DMS 273 treated with DMSO at 0.1 percent for 48 hours (cell line): ENCODE measurements at regions not wholly inside any gene's neighbourhood (a gene's known extent, or its start where the extent isn't known, plus 50 kb on each side); places are given as distances from the start of the nearest gene placed in this dataset.
"Not testable (repeated sequence)": the region's sequence is repeated elsewhere in the genome, so short reads cannot be mapped to it uniquely, and the experiment has no call there.

Experiments used
- DNase-seq: peaks from one replicate; lab custom pipeline; 2025; lab: John Stamatoyannopoulos, UW

DNA sequence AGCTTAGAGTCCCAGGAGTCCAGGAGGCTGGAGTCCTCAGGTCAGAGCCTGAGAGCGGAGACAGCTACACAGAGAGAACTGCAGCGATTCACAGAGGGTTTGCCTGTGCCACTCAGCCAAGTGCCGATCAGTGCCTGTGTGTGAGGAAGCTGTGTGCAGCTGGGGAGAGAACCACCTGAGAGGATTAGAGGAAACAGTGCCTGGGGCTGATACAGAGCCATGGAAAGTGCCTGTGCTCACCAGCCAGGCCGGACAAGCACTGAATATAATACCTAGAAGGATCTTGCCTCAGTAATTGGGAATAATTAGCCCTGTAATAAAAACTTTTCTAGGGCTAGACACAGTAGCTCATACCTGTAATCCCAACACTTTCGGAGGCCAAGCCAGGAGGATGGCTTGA, 134.7 kb downstream of the ARHGAP11B start:
- not testable (repeated sequence) for DNase-seq

DNA sequence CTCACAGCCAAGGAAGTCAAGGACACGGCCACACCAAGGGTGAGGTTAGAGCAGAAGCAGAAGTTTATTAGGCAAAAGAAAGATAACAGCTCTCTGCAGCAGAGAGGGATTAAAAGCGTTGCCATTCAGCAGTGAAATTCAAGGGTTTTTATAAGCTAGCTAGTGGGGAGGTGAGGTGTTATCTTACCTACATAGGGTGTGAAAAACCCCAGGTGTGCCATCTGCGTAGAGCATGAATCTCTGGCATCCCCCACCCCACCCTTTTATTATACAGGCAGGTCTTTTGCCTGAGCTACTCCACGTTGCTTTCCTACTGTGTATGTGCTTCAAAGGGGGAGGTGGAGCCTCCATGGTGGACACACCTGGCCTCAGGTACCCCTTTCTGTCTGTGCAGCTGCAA, 135.4 kb downstream of the ARHGAP11B start:
- DNase-seq: not testable (repeated sequence)

DNA sequence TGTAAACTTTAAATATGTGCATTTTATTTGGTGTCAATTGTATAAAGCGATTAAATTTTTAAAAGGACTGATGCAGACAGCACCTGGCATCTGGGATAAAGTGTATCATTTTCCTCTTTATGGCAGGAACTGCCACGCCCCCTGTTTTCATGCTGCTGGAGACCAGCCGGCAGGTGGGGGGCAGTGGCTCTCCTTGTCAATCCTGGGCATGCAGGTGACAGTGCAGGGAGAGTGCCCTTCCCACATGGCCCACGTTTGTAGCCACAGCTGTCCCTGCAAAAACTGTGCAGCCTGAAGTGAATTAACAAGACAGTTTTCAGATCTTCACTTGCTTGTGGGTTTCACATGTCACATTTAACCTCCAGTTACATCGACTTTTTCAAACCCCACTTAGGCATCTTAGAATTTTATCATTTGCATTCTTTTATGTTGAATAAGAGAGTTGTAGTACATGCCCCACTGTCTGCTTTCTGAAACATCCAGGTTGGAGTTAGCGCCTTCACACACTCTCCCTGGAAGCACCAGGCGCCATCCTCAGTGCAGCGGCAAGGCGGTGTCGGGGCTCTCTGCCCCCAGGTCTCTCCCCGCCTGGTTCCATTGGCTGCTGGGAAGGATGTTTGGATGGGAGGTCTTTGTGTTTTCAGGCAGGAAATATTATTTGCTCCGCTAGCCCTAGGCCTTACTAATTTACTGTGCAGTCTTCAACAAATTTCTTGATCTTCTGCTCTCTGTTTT, 134.2 kb upstream of the FAN1 start:
- DNase-seq: not testable (repeated sequence)

DNA sequence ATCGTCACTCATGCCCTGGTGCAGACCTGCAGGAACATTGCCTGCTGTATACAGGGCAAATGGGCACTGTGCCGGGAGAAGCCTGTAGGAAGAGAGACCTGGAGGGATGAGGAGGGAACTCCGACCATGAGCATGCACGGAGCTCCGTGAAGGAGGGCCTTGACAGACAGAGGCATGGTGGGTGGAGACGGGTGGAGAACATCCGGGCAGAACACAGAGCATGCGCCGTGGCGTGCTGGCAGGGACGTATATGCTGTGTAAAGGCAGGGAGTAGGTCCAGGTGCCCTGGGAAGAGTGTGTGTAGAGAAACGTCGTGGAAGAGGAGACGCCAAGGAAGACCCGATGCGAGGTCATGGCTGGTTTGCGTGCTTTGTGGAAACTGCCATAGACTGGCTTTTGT, 133.0 kb upstream of the FAN1 start:
- DNase-seq: no peak

DNA sequence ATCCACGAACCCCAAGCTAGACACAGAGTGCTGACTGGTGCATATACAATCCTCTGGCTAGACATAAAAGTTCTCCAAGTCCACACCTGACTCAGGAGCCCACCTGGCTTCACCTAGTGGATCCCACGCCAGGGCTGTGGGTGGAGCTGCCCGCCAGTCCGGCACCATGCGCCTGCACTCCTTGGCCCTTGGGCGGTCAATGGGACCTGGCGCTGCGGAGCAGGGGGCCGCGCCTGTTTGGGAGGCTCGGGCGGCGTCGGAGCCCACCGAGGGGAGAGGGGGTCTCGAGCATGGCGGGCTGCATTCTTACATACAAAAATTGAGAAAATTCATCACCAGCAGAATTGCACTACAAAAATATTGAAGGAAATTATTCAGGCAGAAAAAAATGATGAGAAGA, 120.7 kb upstream of the FAN1 start:
- DNase-seq: no peak

DNA sequence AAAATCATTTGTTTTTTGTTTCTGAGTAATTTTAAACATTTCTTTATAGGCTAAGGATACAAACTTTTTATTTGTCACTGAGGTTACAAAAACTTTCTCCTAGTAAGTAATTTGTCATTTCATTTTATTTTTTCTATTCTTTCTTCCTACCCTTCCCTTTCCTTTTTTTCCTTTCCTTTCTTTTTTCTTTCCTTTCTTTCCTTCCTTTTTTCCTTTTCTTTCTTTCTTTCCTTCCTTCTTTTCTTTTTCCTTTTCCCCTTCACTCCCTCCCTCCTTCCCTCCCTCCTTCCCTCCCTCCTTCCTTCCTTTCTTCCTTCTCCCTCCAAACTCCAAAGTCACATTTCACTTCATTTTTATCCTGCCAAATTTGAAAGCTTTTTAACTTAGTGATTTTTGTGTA, 115.1 kb upstream of the FAN1 start:
- DNase-seq: no peak

DNA sequence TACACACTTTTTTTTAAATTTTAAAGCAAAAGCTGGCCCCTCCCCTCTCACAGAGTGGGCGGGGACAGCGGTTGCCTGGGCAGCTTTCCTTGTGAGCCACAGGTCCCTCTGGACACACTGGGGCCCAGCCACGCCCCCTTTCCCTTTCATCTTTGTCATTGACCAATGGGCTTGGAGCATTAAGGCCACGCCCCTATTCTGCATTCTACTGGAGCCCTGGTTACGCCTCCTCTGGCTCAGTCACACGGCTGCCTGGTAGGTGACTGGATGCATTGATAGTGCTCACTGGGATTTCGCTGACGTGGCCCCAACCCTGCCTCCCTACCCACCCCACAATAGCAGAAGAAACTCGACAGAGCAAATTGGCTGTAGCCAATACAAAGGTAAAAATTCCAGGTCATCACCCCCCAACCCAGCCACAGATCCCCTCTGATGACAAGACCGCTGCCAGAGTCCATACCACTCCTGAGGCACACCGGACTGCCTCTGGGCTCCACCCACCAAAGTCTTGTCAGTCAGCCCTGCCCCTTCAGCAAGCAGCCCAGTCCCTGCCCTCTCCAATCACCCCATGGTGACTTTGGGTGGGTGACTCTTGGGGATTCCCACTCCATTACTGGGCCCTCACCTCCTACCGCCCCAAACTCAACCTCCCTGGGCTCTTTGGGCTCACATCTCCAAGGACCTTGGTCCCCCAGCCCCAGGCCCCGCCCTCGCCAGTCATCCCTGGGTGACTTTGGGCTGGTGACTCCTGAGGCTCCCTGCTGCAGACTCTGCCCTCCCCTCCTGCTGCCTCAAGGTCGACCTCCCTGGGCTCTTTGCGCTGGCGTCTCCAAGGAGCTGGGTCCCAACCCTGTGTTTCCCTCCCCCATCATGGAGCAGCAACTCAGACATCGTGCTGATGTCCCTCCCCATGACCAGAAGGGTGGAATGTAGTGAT, 112.2 kb upstream of the FAN1 start:
- no peak for DNase-seq

DNA sequence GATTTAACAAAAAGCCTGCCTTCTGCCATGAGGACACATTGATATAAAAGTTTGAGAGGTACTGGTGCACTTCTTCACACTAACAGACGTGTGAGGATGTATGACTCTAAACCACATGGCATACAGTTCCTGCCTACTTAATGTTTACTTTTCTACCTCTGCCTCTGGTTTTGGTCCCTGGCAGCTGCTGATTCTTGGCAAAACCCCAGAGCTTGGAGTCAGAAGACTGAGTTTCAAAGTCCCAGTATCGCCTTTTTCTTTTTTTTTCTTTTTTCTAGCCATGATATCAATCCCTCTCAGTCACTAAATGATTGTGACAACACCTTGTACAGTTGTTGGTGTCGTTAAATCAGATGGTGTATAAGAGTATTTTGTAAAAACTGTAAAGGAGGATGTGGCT, 110.9 kb upstream of the FAN1 start:
- not testable (repeated sequence) for DNase-seq

DNA sequence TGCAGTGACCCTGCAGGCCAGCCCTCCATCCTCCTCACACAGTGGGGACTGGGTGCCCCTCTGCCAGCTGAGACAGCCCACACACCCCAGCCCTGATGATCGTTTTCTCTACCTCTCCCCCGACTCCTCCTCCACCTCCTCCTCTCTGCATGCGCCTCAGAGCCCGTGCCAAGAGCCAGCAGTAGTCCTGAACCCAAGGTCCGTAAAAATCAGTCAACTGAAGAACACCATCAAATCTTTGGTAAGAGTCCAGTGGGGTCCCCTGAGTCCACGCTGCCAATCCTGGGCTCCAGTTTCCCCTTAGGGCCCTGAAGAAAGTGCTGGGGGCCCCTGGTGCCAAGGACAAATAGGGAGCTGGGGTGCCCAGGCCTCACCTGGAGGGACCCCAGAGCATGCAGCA, 109.3 kb upstream of the FAN1 start:
- DNase-seq: no peak

DNA sequence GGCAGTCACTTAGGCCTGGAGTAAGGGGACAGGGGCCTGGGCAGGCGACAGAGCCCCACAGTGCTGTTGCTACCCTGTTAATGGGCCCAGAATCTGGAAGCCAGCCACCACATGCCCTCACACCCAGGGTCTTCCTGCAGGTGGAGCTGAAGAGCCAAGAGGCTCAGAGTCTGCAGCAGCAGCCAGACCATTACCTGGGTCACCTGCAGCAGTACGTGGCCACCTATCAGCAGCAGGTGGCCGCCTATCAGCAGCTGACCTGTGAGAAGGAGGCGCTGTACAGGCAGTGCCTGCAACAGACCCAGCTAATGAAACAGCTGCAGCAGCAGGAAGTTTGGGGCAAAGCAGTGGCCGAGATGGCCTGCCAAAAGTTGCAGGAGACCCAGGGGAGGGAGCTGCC, 104.2 kb upstream of the FAN1 start:
- DNase-seq: not testable (repeated sequence)

DNA sequence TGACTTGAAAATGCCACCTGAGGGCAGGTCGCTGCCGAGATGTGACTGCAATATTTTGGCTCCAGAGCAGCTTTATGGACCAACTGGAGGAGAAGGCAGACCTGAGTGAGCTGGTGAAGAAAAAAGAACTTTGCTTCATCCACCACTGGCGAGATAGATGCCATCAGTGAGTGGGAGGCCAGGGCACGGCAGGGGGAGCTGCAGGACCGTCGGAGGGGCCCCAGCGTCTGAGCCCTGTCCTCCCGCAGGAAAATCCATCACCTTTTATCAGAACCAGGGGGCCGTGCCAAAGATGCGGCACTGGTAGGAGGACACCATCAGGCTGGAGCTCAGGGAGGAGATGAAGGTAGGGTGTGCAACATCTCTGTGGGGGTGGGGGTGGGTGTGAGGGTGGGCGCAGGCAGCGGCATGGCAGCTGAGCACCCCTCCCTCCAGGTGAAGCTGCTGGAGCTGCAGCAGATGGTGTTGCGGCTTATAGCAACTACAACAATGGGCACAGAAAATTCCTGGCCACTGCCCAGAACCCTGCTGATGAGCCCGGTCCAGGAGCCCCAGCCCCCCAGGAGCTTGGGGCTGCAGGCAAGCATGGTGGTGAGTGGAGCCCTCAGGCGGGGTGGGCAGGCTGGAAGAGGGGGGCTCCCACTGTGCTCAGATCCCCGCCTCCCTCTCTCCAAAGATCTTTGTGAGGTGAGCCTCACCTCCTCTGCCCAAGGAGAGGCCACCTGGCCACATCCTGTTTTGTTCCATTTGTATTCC, 102.4 kb upstream of the FAN1 start:
- DNase-seq: not testable (repeated sequence)

DNA sequence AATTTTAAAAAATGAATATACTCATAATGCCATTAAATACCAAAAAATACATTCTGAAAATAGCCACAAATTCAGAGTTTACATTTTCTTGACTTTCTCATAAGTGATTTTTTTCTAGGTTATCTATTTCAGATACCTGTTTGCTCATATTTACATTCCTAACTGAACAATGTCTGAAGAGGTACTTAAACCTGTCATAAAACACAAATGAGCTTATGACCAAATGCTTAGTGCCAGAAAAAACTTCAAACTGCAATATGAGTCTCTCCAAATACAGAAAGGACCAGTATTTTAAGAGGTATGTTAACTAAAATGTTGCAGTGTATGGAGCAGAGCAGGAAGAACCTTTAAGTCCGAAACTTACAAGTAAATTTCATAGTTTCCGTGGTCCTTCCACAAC, 101.7 kb upstream of the FAN1 start:
- not testable (repeated sequence) for DNase-seq

DNA sequence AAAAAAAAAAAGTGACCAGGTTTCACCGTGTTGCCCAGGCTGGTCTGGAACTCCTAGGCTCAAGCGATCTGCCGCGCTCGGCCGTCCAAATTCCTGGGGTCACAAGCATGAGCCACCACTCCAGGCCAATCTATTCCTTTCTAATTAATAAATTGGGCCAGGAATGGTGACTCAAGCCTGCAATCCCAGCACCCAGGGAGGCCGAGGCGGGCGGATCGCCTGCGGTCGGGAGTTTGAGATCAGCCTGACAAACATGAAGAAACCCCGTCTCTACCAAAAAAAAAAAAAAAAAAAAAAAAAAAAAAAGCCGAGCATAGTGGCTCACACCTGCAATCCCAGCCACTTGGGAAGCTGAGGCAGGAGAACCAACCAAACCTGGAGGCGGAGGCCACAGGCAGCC, 100.0 kb upstream of the FAN1 start:
- DNase-seq: not testable (repeated sequence)

DNA sequence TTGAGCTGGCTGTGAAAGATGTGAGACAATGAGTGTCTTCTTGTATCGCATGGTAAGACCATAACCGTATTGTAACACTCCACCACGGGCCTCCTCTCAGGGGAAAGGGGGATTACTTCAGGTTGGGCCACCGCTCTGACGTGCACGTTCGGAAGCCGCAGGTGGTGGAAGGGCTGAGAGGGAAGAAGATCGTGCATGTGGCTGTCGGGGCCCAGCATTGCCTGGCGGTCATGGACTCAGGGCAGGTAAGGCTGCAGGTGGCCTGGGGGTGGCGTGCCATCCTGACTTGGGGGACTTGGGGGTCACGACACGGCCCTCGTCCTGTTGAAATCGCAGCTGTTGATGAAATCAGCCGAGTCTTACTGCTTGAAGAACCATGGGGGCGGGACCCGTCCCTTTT, 87.3 kb upstream of the FAN1 start:
- no peak for DNase-seq

DNA sequence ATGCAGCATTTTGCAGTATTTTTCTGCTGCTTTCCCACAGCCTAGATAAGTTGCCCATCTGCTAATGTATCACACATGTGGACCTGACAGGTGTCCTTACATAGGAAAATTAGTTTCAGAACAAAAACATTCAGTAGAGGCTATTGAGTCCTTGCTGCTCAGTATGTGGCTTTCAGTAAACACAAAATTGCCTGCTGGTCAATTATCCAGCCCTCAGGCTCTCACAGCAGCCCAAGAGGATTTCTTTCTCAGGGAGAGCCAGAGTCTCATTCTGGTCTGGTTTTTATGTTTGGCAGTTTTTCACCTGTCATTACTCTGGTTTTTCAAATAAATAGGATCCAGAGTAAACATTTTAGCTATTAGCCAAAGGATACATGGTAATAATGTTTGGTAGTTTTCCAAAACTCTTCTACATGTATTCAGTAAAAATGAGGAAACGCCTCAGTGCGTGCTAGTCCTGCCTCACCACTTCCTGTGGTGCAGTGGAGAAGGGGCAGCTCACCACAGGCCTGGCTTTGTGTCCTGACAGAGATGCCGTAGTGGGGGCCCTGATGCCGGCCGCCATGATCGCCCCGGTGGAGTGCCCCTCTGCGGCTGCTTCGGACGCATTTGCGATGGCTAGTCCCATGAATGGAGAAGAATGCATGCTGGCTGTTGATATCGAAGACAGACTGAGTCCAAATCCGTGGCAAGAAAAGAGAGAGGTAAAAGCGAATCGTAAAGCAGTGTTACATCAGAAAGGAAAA, 80.5 kb upstream of the FAN1 start:
- DNase-seq: peak; percentile 45

DNA sequence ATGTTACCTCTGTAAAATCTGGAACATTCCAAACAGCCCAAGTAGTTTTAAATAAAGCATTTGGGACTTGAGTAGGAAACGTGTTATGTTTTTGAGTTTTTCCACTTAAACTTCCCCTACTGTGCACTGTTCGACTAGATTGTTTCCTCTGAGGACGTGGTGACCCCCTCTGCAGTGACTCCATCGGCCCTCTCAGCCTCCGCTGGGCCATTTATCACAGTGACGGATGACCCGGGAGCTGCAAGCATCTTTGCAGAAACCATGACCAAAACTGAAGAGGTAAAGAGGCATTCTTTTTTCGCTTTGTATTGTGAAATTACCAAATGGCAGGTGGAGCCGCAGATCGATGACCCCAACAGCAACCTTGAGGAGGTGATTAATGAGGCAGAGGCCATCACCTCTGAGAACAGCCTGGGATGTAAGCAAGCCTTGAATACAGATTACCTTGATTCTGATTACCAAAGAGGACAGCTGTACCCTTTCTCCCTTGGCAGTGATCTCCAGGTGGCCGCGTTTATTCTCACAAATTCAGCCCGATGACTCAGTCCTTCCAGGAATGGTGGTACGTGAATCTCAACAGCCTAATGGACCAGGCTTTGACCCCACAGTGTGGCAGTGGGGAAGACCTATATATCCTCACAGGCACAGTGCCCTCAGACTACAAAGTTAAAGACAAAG, 79.1 kb upstream of the FAN1 start:
- peak; percentile 13 for DNase-seq

DNA sequence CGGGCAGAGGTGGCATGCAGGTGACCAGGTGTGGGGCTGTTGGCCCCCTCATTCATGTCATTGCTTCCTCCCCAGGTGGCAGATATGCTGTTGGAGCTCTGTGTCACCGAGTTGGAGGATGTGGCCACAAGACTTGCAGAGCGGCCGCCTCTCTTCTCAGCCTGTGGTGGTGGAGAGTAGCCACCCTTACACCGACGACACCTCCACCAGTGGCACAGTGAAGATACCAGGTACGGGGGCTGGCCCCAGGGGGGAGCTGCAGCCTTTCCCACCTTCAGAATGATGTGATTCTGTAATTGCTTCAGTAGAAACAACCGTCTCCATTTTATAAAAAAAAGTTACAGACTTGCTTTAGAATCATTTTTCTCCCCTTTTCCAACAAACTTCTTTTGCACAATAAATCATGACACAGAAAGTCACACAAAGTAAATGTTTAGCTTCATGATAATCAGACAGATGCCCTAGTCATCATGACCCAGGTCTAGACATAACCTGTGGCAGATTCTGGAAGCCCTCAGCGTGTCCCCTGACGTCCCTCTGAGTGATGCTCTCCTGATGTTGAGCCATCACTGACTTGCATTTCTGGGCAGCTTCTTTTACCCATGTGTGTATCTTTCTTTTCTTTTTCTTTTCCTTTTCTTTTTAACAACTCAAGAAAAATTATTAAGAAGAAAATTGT, 76.0 kb upstream of the FAN1 start:
- no peak for DNase-seq

DNA sequence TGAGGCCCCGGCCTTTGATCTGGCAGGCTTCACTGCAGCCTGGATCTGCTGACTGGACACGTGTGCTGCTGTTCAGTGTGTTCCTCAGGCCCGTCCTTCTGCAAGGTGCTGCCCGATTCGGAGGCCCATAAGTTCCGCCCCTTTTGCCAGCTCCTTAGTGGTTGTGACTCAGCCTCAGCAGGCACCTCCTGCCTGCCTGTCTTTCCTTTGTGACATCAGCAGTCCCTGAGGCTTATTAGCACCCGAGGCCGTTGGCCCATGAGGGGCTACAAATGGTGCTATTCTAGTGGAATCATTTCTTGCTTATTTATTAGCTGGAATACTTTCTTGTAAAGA, 75.4 kb upstream of the FAN1 start:
- DNase-seq: not testable (repeated sequence)

DNA sequence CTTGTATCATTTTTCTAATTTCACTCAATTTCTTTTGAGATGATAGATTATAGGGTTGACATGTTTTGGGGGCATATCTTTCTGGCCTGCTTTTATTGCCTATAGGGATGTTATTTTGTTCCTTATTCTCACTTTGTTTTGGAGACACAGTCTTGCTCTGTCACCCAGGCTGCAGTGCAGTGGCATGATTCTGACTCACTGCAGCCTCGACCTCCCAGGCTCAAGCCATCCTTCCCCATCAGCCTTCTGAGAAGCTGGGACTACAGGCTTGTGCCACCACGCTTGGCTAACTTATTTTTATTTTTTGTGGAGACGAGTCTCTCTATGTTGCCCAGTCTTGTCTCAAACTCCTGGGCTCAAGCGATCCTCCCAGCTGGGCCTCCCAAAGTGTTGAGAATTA, 72.8 kb upstream of the FAN1 start:
- DNase-seq: no peak

DNA sequence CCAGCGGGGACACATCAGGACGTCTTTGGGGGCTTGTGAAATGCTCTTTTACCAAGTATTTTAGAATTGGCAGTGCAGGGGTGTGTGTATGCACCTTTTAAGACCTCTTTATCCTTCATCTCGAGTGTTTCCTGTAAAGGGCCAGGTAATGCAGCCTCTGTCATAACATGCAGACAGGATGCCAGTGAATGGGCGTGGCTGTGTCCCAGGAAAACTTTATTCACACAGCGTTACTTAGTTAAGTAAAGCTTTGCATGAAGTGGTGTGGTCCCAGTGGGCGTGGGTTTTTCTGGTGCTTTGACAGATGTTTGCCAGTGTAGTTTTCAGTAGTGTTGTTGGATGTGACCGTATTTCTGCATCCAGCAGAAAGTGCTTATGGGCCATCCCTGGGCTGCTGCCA, 70.3 kb upstream of the FAN1 start:
- DNase-seq: not testable (repeated sequence)

DNA sequence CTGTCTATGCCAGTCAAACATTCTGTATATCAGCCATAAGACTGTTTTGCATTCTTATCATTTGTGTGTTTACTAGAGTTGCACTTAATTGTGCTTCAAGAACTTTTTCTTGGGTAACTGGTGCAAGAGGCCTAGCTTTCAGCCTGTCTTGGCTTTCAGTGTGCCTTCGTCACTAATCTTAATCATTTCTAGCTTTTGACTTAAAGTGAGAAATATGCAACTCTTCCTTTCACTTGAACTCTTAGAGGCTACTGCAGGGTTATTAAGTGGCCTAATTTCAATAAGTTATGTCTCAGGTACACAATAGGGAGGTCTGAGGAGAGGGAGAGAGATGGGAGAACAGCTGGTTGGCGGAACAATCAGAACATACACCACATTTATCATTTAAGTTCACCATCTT, 62.1 kb upstream of the FAN1 start:
- not testable (repeated sequence) for DNase-seq
